ENCODE measurements at regions not wholly inside any gene's neighbourhood (a gene's known extent, or its start where the extent isn't known, plus 50 kb on each side); places are given as distances from the start of the nearest gene placed in this dataset.

- TF ChIP-seq CTCF (IDR thresholded peaks at IDR 0.05 in 2 of 3, conservative IDR thresholded peaks at IDR 0.05 in 1 of 3; ENCODE audit: borderline replicate concordance in 1 of 3, insufficient read depth in 1 of 3, low read depth in 2 of 3, low read length in 2 of 3) (no peak), FOSL1 (IDR thresholded peaks at IDR 0.05; ENCODE audit: low read depth) (no peak), SIN3A (IDR thresholded peaks at IDR 0.05; ENCODE audit: low read depth) (no peak), POLR2AphosphoS5 (IDR thresholded peaks at IDR 0.05; ENCODE audit: low read depth, low read length) (no peak), ZNF274 (IDR thresholded peaks at IDR 0.05; ENCODE audit: low read depth, low read length) (no peak), EZH2phosphoT487 (IDR thresholded peaks at IDR 0.05; ENCODE audit: borderline replicate concordance) (no peak), TCF7L2 (IDR thresholded peaks at IDR 0.05; ENCODE audit: borderline replicate concordance, extremely low read depth, insufficient read depth, insufficient read length) (no peak)
Observed at GRCh38 chr2:180456801-180457200, 449.7 kb upstream of the CWC22 start.
